ENCODE measurements at regions not wholly inside any gene's neighbourhood (a gene's known extent, or its start where the extent isn't known, plus 50 kb on each side); places are given as distances from the start of the nearest gene placed in this dataset.

DNA sequence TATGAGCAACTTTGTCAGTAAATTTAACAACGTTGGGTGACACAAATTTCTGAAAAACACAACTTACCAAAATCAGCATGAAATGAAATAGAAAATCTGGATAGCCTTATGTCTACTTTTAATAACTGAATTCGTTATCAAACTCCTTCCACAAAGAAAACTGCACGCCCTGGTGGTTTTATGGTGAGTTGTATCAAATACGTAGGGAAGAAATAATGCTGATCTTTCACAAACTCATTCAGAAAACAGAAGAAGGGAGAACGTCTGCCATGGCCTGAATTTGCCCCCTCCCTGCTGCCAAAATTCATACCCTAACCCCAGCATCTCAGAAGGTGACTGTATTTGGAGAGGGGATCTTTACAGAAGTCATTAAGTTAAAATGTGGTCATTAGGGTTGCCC lies 50.0 kb upstream of the COL18A1 start:
- TF ChIP-seq EZH2 (IDR thresholded peaks at IDR 0.05; ENCODE audit: insufficient read depth, poor library complexity, severe bottlenecking) (no peak), EZH2phosphoT487 (IDR thresholded peaks at IDR 0.05; ENCODE audit: insufficient read depth, low read depth) (no peak)

Data from GM23248 (cell line).